Astrocyte of the hippocampus (primary cell): ENCODE measurements at regions not wholly inside any gene's neighbourhood (a gene's known extent, or its start where the extent isn't known, plus 50 kb on each side); places are given as distances from the start of the nearest gene placed in this dataset.
"Not testable (repeated sequence)": the region's sequence is repeated elsewhere in the genome, so short reads cannot be mapped to it uniquely, and the experiment has no call there.

ENCODE experiments used
- DNase-seq: peaks from one replicate; pipeline ENCODE4 v3.0.0; 2011; ENCODE audit warnings: low read depth, low spot score

GRCh38 chr2:198518935-198519334 lies 714.5 kb downstream of the PLCL1 start:
- DNase-seq: no peak

- no peak for DNase-seq
These were observed 713.6 kb downstream of the PLCL1 start for GRCh38 chr2:198517976-198518375.

GRCh38 chr2:198508610-198509009 lies 704.2 kb downstream of the PLCL1 start:
- not testable (repeated sequence) for DNase-seq

GRCh38 chr2:198499539-198499938 lies 695.1 kb downstream of the PLCL1 start:
- DNase-seq: no peak

GRCh38 chr2:198498516-198498915 lies 694.1 kb downstream of the PLCL1 start:
- no peak for DNase-seq

GRCh38 chr2:198498048-198498447 lies 693.7 kb downstream of the PLCL1 start:
- DNase-seq: no peak

GRCh38 chr2:198494931-198495330 lies 690.5 kb downstream of the PLCL1 start:
- no peak for DNase-seq

- DNase-seq: peak; percentile 1
These were observed 686.4 kb downstream of the PLCL1 start for GRCh38 chr2:198490748-198491147.

GRCh38 chr2:198488964-198489363 lies 684.6 kb downstream of the PLCL1 start:
- DNase-seq: no peak

GRCh38 chr2:198483051-198483450 lies 678.7 kb downstream of the PLCL1 start:
- DNase-seq: peak; percentile 4

GRCh38 chr2:198479065-198479464 lies 674.7 kb downstream of the PLCL1 start:
- no peak for DNase-seq

GRCh38 chr2:198478361-198478760 lies 674.0 kb downstream of the PLCL1 start:
- no peak for DNase-seq

GRCh38 chr2:198476007-198476406 lies 671.6 kb downstream of the PLCL1 start:
- DNase-seq: no peak

GRCh38 chr2:198471291-198471690 lies 666.9 kb downstream of the PLCL1 start:
- DNase-seq: no peak

GRCh38 chr2:198468136-198468535 lies 663.7 kb downstream of the PLCL1 start:
- DNase-seq: no peak

GRCh38 chr2:198465970-198466369 lies 661.6 kb downstream of the PLCL1 start:
- DNase-seq: no peak

- DNase-seq: no peak
These were observed 652.0 kb downstream of the PLCL1 start for GRCh38 chr2:198456418-198456817.

- DNase-seq: no peak
These were observed 649.5 kb downstream of the PLCL1 start for GRCh38 chr2:198453866-198454265.

- no peak for DNase-seq
These were observed 647.9 kb downstream of the PLCL1 start for GRCh38 chr2:198452327-198452726.

- no peak for DNase-seq
These were observed 644.4 kb downstream of the PLCL1 start for GRCh38 chr2:198448789-198449188.

GRCh38 chr2:198444800-198445287 lies 640.5 kb downstream of the PLCL1 start:
- no peak for DNase-seq

- no peak for DNase-seq
These were observed 637.5 kb downstream of the PLCL1 start for GRCh38 chr2:198441901-198442300.

- DNase-seq: peak; percentile 26
These were observed 636.9 kb downstream of the PLCL1 start for GRCh38 chr2:198441246-198441645.

GRCh38 chr2:198440833-198441232 lies 636.4 kb downstream of the PLCL1 start:
- no peak for DNase-seq
